ENCODE measurements at regions not wholly inside any gene's neighbourhood (a gene's known extent, or its start where the extent isn't known, plus 50 kb on each side); places are given as distances from the start of the nearest gene placed in this dataset.

DNA sequence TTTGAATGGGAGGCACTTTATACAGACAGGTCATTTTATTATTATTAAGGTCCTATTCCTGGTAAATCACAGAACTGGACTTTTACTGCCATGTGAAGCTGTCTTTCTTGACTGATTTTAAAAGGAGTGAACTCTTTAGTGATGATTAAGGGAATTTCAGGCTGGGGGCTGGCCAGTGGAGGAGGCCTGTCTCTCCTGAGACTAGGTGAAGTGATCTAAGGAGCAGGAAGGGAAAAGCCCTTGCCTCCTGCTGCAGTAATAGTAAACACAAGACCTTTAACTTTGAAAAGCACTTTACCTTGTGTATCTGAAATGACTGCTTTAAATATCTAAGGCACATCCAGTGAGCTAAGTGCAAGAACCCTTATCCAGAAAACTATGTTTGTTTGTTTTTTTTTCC lies 118.0 kb upstream of the SPAG17 start:
- no peak for DNase-seq
- ChIA-PET CTCF (no interaction called here), POLR2A (interaction anchor here (0.6 kb wide), 1 partner anchor 12 kb away, joined by 3 read pairs; no protein-coding TSS in a partner anchor)
- H3K27ac ChIP-seq (ENCODE audit: insufficient read depth in 1 of 2, low read depth in 1 of 2, low read length in 2 of 2, poor library complexity in 1 of 2, severe bottlenecking in 2 of 2): no peak overlapping the region
- H3K4me3 ChIP-seq (ENCODE audit: control insufficient read depth in 1 of 7, extremely low read depth in 1 of 7, insufficient read depth in 4 of 7, low read depth in 2 of 7, low read length in 6 of 7): no peak overlapping the region
- no peaks in the 10 kb centered on the region for H3K36me3 ChIP-seq (ENCODE audit: control insufficient read depth in 4 of 4, insufficient read depth in 4 of 4, low read length in 3 of 4)
- H3K9me3 ChIP-seq (ENCODE audit: control extremely low read depth in 1 of 5, control insufficient read depth in 4 of 5, insufficient read depth in 2 of 5, low read depth in 1 of 5, low read length in 4 of 5): no peaks in the 10 kb centered on the region
- H3K27me3 ChIP-seq (replicated peaks in 2 of 5; ENCODE audit: control insufficient read depth in 4 of 5, insufficient read depth in 5 of 5, low read length in 4 of 5): no peaks in the 10 kb centered on the region
- no peaks in the 10 kb centered on the region for H3K4me1 ChIP-seq (ENCODE audit: control extremely low read depth in 1 of 4, control insufficient read depth in 4 of 4, insufficient read depth in 4 of 4, low read length in 3 of 4)

DNA sequence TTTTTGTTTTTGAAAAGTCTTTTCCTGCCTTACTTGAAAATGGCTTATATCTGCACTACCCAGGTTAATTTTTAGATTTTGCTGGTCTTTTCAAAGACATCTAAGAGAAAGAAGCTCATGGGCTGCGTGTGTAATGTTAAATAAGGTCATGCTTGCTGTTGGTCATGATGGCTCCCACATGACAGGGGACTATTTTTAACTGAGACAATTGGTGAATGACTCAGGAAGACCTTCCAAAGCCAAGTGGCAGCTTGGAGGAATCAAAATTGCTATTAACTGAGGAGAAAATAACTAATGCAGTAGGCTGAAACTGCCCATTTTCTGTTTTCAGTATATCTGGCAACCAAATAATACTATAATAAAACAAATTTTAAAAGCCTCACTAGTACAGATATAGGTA lies 117.1 kb upstream of the SPAG17 start:
- WGBS (ENCODE audit: insufficient coverage): 92% methylated on average over 1 of the region's 1 CpG

DNA sequence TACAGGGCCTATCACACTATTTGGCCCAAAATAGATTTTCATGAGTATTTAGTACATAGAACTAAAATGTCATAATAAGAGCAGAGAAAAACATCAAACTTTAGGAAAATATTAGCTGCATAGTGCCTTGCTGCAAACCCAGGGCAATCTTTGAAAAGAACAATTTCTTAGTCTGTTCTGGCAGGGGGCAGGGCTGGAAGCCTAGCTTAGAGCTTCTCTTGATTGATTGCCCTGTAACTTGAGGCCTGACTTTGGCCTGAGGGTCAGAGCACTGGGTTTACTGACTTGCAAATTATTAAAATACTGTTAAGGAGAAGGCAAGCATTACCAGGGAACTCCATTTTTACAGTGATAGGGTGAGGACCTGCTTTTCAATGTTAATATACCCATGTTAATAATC lies 115.8 kb upstream of the SPAG17 start:
- Histone ChIP-seq H3K27ac (ENCODE audit: insufficient read depth in 1 of 2, low read depth in 1 of 2, low read length in 2 of 2, poor library complexity in 1 of 2, severe bottlenecking in 2 of 2) (no peak overlapping the region), H3K4me3 (ENCODE audit: control insufficient read depth in 1 of 7, extremely low read depth in 1 of 7, insufficient read depth in 4 of 7, low read depth in 2 of 7, low read length in 6 of 7) (no peak overlapping the region), H3K27me3 (replicated peaks in 2 of 5; ENCODE audit: control insufficient read depth in 4 of 5, insufficient read depth in 5 of 5, low read length in 4 of 5) (no peaks in the 10 kb centered on the region), H3K36me3 (ENCODE audit: control insufficient read depth in 4 of 4, insufficient read depth in 4 of 4, low read length in 3 of 4) (no peaks in the 10 kb centered on the region), H3K9me3 (ENCODE audit: control extremely low read depth in 1 of 5, control insufficient read depth in 4 of 5, insufficient read depth in 2 of 5, low read depth in 1 of 5, low read length in 4 of 5) (no peaks in the 10 kb centered on the region), H3K4me1 (ENCODE audit: control extremely low read depth in 1 of 4, control insufficient read depth in 4 of 4, insufficient read depth in 4 of 4, low read length in 3 of 4) (no peaks in the 10 kb centered on the region)
- ChIA-PET CTCF (no interaction called here), POLR2A (no interaction called here)
- no peak for DNase-seq

More for the DNA sequence above, 117.1 kb upstream of the SPAG17 start:
- no peak for DNase-seq
- ChIA-PET POLR2A (no interaction called here), CTCF (no interaction called here)
- Histone ChIP-seq H3K27ac (ENCODE audit: insufficient read depth in 1 of 2, low read depth in 1 of 2, low read length in 2 of 2, poor library complexity in 1 of 2, severe bottlenecking in 2 of 2) (no peak overlapping the region), H3K4me1 (ENCODE audit: control extremely low read depth in 1 of 4, control insufficient read depth in 4 of 4, insufficient read depth in 4 of 4, low read length in 3 of 4) (no peaks in the 10 kb centered on the region), H3K27me3 (replicated peaks in 2 of 5; ENCODE audit: control insufficient read depth in 4 of 5, insufficient read depth in 5 of 5, low read length in 4 of 5) (no peaks in the 10 kb centered on the region), H3K9me3 (ENCODE audit: control extremely low read depth in 1 of 5, control insufficient read depth in 4 of 5, insufficient read depth in 2 of 5, low read depth in 1 of 5, low read length in 4 of 5) (no peaks in the 10 kb centered on the region), H3K4me3 (ENCODE audit: control insufficient read depth in 1 of 7, extremely low read depth in 1 of 7, insufficient read depth in 4 of 7, low read depth in 2 of 7, low read length in 6 of 7) (no peak overlapping the region), H3K36me3 (ENCODE audit: control insufficient read depth in 4 of 4, insufficient read depth in 4 of 4, low read length in 3 of 4) (no peaks in the 10 kb centered on the region)

DNA sequence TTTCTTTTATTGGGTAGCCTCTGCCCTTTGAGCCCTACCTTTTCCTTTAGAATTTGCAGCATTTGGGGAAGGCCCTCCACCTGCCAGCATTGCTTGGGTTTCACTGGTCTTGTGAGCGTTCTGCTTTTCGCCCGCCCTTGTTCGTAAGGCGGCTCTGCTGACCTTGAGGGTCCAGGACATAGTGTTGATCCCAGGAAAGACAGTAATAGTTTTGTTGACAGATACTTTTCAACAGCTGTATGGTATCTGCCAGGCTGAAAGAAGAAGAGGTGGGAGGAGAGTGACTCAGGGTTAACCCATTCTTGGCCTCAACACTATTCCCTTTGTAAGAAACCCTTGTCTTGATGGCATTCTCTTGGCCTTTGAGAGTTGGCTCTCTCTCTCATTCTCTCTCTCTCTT lies 113.4 kb upstream of the SPAG17 start:
- Histone ChIP-seq H3K27ac (ENCODE audit: insufficient read depth in 1 of 2, low read depth in 1 of 2, low read length in 2 of 2, poor library complexity in 1 of 2, severe bottlenecking in 2 of 2) (no peak overlapping the region), H3K4me1 (ENCODE audit: control extremely low read depth in 1 of 4, control insufficient read depth in 4 of 4, insufficient read depth in 4 of 4, low read length in 3 of 4) (no peaks in the 10 kb centered on the region), H3K27me3 (replicated peaks in 2 of 5; ENCODE audit: control insufficient read depth in 4 of 5, insufficient read depth in 5 of 5, low read length in 4 of 5) (no peaks in the 10 kb centered on the region), H3K9me3 (ENCODE audit: control extremely low read depth in 1 of 5, control insufficient read depth in 4 of 5, insufficient read depth in 2 of 5, low read depth in 1 of 5, low read length in 4 of 5) (no peaks in the 10 kb centered on the region), H3K36me3 (ENCODE audit: control insufficient read depth in 4 of 4, insufficient read depth in 4 of 4, low read length in 3 of 4) (no peaks in the 10 kb centered on the region), H3K4me3 (ENCODE audit: control insufficient read depth in 1 of 7, extremely low read depth in 1 of 7, insufficient read depth in 4 of 7, low read depth in 2 of 7, low read length in 6 of 7) (no peak overlapping the region)
- WGBS (ENCODE audit: insufficient coverage): 92% methylated on average over 5 of the region's 5 CpGs
- DNase-seq: no peak
- ChIA-PET CTCF (no interaction called here), POLR2A (no interaction called here)

DNA sequence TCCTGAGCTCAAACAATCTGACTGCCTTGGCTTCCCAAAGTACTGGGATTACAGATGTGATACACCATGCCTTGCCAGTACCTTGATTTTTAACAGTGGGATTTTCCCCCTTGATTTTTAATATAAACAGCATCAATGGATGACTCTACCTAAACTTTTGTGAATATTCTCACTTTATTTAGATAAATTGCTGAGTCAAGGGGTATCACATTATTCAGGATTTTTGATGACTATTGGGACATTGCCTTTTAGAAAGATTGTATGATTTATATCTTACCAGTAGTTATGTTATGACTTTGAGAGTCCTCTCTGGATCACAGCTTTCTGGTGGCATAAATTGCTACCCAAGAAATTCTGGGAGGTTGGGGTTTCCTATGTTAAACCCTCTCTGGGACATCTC lies 112.5 kb upstream of the SPAG17 start:
- Histone ChIP-seq H3K4me1 (ENCODE audit: control extremely low read depth in 1 of 4, control insufficient read depth in 4 of 4, insufficient read depth in 4 of 4, low read length in 3 of 4) (no peaks in the 10 kb centered on the region), H3K27me3 (replicated peaks in 2 of 5; ENCODE audit: control insufficient read depth in 4 of 5, insufficient read depth in 5 of 5, low read length in 4 of 5) (no peaks in the 10 kb centered on the region), H3K9me3 (ENCODE audit: control extremely low read depth in 1 of 5, control insufficient read depth in 4 of 5, insufficient read depth in 2 of 5, low read depth in 1 of 5, low read length in 4 of 5) (no peaks in the 10 kb centered on the region), H3K27ac (ENCODE audit: insufficient read depth in 1 of 2, low read depth in 1 of 2, low read length in 2 of 2, poor library complexity in 1 of 2, severe bottlenecking in 2 of 2) (no peak overlapping the region), H3K36me3 (ENCODE audit: control insufficient read depth in 4 of 4, insufficient read depth in 4 of 4, low read length in 3 of 4) (no peaks in the 10 kb centered on the region), H3K4me3 (ENCODE audit: control insufficient read depth in 1 of 7, extremely low read depth in 1 of 7, insufficient read depth in 4 of 7, low read depth in 2 of 7, low read length in 6 of 7) (no peak overlapping the region)
- CTCF ChIA-PET: interaction anchor here (1.1 kb wide), 1 partner anchor 15 kb away, joined by 4 read pairs; no protein-coding TSS in a partner anchor
- DNase-seq: no peak
- POLR2A ChIA-PET: no interaction called here

DNA sequence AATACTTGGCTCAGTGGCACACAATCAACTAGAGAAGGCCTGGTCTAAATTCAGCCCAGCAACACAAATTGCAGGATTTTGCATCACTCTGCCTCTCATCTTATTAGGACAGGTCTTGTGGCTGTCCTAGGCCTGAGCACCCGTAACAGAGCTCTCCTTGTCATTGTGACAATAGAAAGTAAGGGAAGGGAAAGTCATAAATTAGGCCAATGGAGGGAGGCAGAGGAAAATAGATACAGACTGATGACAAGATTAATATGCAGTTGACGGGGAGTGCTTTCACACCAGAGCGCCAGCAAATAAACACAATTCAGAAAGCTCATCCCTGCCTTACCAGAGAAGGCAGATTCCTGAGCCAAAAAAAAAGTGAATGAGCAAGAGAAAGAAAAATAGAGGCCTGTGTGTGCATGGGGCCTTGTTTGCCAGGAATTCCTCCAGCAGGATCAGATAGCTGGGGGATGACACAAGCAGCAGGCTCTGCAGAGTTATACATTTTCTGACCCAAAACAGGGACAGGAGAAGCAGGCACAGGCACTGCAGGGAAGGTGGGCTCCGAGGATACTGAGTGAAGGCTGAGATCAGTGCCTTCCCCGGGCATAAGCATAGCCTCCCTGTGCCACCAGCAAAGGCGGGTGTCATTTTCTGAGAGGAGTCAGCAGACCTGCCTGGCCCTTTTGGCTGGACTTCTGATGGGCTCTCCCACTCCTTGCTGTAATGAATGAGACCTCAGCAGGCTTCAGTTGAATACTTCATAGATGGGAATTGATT lies 110.0 kb upstream of the SPAG17 start:
- Histone ChIP-seq H3K27ac (ENCODE audit: insufficient read depth in 1 of 2, low read depth in 1 of 2, low read length in 2 of 2, poor library complexity in 1 of 2, severe bottlenecking in 2 of 2) (no peak overlapping the region), H3K9me3 (ENCODE audit: control extremely low read depth in 1 of 5, control insufficient read depth in 4 of 5, insufficient read depth in 2 of 5, low read depth in 1 of 5, low read length in 4 of 5) (no peaks in the 10 kb centered on the region), H3K4me3 (ENCODE audit: control insufficient read depth in 1 of 7, extremely low read depth in 1 of 7, insufficient read depth in 4 of 7, low read depth in 2 of 7, low read length in 6 of 7) (no peak overlapping the region), H3K36me3 (ENCODE audit: control insufficient read depth in 4 of 4, insufficient read depth in 4 of 4, low read length in 3 of 4) (no peaks in the 10 kb centered on the region), H3K27me3 (replicated peaks in 2 of 5; ENCODE audit: control insufficient read depth in 4 of 5, insufficient read depth in 5 of 5, low read length in 4 of 5) (no peaks in the 10 kb centered on the region), H3K4me1 (ENCODE audit: control extremely low read depth in 1 of 4, control insufficient read depth in 4 of 4, insufficient read depth in 4 of 4, low read length in 3 of 4) (no peaks in the 10 kb centered on the region)
- 86% methylated on average over 4 of the region's 6 CpGs for WGBS (ENCODE audit: insufficient coverage)
- ChIA-PET POLR2A (no interaction called here), CTCF (no interaction called here)
- DNase-seq: no peak

DNA sequence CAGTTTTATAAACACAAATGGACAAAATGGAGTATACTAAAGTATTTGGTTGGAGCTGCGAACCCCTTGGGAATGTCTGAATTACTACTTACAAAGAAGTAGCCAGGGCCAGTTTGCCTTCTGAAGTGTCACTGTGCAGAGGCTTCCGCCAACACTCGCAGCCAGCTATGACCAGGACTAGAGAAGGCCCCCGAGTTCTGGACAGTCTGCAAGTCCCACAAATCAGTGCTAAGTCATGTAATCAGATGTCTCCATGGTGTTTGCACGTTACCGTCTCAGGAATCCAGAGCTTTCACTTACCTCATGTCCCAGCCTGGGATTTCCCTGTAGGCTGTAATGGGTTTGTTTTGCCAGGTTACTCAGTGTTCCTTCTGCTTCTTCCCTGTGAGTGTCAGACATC lies 106.6 kb upstream of the SPAG17 start:
- Histone ChIP-seq H3K9me3 (ENCODE audit: control extremely low read depth in 1 of 5, control insufficient read depth in 4 of 5, insufficient read depth in 2 of 5, low read depth in 1 of 5, low read length in 4 of 5) (no peaks in the 10 kb centered on the region), H3K27ac (ENCODE audit: insufficient read depth in 1 of 2, low read depth in 1 of 2, low read length in 2 of 2, poor library complexity in 1 of 2, severe bottlenecking in 2 of 2) (no peak overlapping the region), H3K4me1 (ENCODE audit: control extremely low read depth in 1 of 4, control insufficient read depth in 4 of 4, insufficient read depth in 4 of 4, low read length in 3 of 4) (no peaks in the 10 kb centered on the region), H3K4me3 (ENCODE audit: control insufficient read depth in 1 of 7, extremely low read depth in 1 of 7, insufficient read depth in 4 of 7, low read depth in 2 of 7, low read length in 6 of 7) (no peak overlapping the region), H3K27me3 (replicated peaks in 2 of 5; ENCODE audit: control insufficient read depth in 4 of 5, insufficient read depth in 5 of 5, low read length in 4 of 5) (no peaks in the 10 kb centered on the region), H3K36me3 (ENCODE audit: control insufficient read depth in 4 of 4, insufficient read depth in 4 of 4, low read length in 3 of 4) (no peaks in the 10 kb centered on the region)
- WGBS (ENCODE audit: insufficient coverage): 92% methylated on average over 4 of the region's 6 CpGs
- DNase-seq: no peak
- CTCF ChIA-PET: no interaction called here
- POLR2A ChIA-PET: no interaction called here

Measured in common myeloid progenitor, CD34-positive (primary cell).